ENCODE measurements at regions not wholly inside any gene's neighbourhood (a gene's known extent, or its start where the extent isn't known, plus 50 kb on each side); places are given as distances from the start of the nearest gene placed in this dataset.

- H3K4me3 ChIP-seq (ENCODE audit: low read depth, low read length), result no peak overlapping the region
- in situ Hi-C loops (cut with HindIII; ENCODE audit: low sequenced_read_pairs), result loop anchor here (5.0 kb wide), 1 partner anchor 49 kb away; no protein-coding TSS in a partner anchor
- DNase-seq (ENCODE audit: low read depth), result no peak
- no peak for TF ChIP-seq CTCF (IDR thresholded peaks at IDR 0.05; ENCODE audit: low read depth, low read length, missing control alignments)
These were observed 90.3 kb downstream of the C1QL2 start for GRCh38 chr2:119068154-119068725.

GRCh38 chr2:119066272-119066804 is 92.2 kb downstream of the C1QL2 start:
- no peak for TF ChIP-seq CTCF (IDR thresholded peaks at IDR 0.05; ENCODE audit: low read depth, low read length, missing control alignments)
- in situ Hi-C loops (cut with HindIII; ENCODE audit: low sequenced_read_pairs), result loop anchor here (5.0 kb wide), 1 partner anchor 51 kb away; no protein-coding TSS in a partner anchor
- DNase-seq (ENCODE audit: low read depth), result no peak
- H3K4me3 ChIP-seq (ENCODE audit: low read depth, low read length), result no peak overlapping the region

GRCh38 chr2:119065146-119065545 is 93.4 kb downstream of the C1QL2 start:
- no peak for TF ChIP-seq CTCF (IDR thresholded peaks at IDR 0.05; ENCODE audit: low read depth, low read length, missing control alignments)

GRCh38 chr2:119064567-119064966 is 94.0 kb downstream of the C1QL2 start:
- in situ Hi-C loops (cut with HindIII; ENCODE audit: low sequenced_read_pairs), result no loop called here

More at GRCh38 chr2:119065146-119065545, 93.4 kb downstream of the C1QL2 start:
- H3K4me3 ChIP-seq (ENCODE audit: low read depth, low read length), result no peak overlapping the region
- in situ Hi-C loops (cut with HindIII; ENCODE audit: low sequenced_read_pairs), result loop anchor here (5.0 kb wide), 1 partner anchor 52 kb away; no protein-coding TSS in a partner anchor
- DNase-seq (ENCODE audit: low read depth), result no peak

GRCh38 chr2:119063177-119063576 is 95.4 kb downstream of the C1QL2 start:
- TF ChIP-seq CTCF (IDR thresholded peaks at IDR 0.05; ENCODE audit: low read depth, low read length, missing control alignments), result no peak
- no peak for DNase-seq (ENCODE audit: low read depth)
- no peak overlapping the region for H3K4me3 ChIP-seq (ENCODE audit: low read depth, low read length)
- in situ Hi-C loops (cut with HindIII; ENCODE audit: low sequenced_read_pairs), result no loop called here

More at GRCh38 chr2:119064567-119064966, 94.0 kb downstream of the C1QL2 start:
- DNase-seq (ENCODE audit: low read depth), result no peak
- no peak overlapping the region for H3K4me3 ChIP-seq (ENCODE audit: low read depth, low read length)
- TF ChIP-seq CTCF (IDR thresholded peaks at IDR 0.05; ENCODE audit: low read depth, low read length, missing control alignments), result no peak

- DNase-seq (ENCODE audit: low read depth), result no peak
- TF ChIP-seq CTCF (IDR thresholded peaks at IDR 0.05; ENCODE audit: low read depth, low read length, missing control alignments), result no peak
- in situ Hi-C loops (cut with HindIII; ENCODE audit: low sequenced_read_pairs), result no loop called here
- no peak overlapping the region for H3K4me3 ChIP-seq (ENCODE audit: low read depth, low read length)
These were observed 95.9 kb downstream of the C1QL2 start for GRCh38 chr2:119062652-119063051.

Data from astrocyte of the cerebellum (primary cell).